Loucy (cell line): ENCODE measurements at regions not wholly inside any gene's neighbourhood (a gene's known extent, or its start where the extent isn't known, plus 50 kb on each side); places are given as distances from the start of the nearest gene placed in this dataset.

Experiments
- H2AFZ ChIP-seq: fragments of 200-600 bp; sonication (generic); 2 replicates; pipeline ENCODE4 v1.6.0; 2016; ENCODE audit warnings: antibody characterized with exemption, mild to moderate bottlenecking, low read length, moderate library complexity
- H3F3A ChIP-seq: fragments of 200-600 bp; 2 replicates; pipeline ENCODE4 v1.6.0; 2016; ENCODE audit warnings: antibody characterized with exemption, low read depth, mild to moderate bottlenecking
- H3K27me3 ChIP-seq: fragments of 200-600 bp; sonication (generic); 2 replicates; pipeline ENCODE4 v1.6.1; 2014; ENCODE audit warnings: low read length, mild to moderate bottlenecking; ENCODE audit not compliant: insufficient read depth, poor library complexity, severe bottlenecking
- H3K36me3 ChIP-seq: fragments of 200-600 bp; sonication (generic); 2 replicates; pipeline ENCODE4 v1.6.1; 2016; ENCODE audit warnings: low read length; ENCODE audit not compliant: insufficient read depth
- H3K4me1 ChIP-seq: fragments of 200-600 bp; sonication (generic); 2 replicates; pipeline ENCODE4 v1.5.1; 2014; ENCODE audit warnings: low read length, mild to moderate bottlenecking; ENCODE audit not compliant: insufficient read depth, poor library complexity, severe bottlenecking
- H3K4me2 ChIP-seq: fragments of 200-600 bp; sonication (generic); 2 replicates; pipeline ENCODE4 v1.6.0; 2014; ENCODE audit warnings: antibody characterized with exemption, low read length, low read depth, mild to moderate bottlenecking; ENCODE audit not compliant: poor library complexity, severe bottlenecking
- H3K4me3 ChIP-seq: fragments of 200-600 bp; sonication (generic); 2 replicates; pipeline ENCODE4 v1.5.1; 2014; ENCODE audit warnings: low read length, mild to moderate bottlenecking, mixed read lengths; ENCODE audit not compliant: poor library complexity, severe bottlenecking
- H3K79me2 ChIP-seq: fragments of 200-600 bp; sonication (generic); 2 replicates; pipeline ENCODE4 v1.6.1; 2014; ENCODE audit warnings: low read length; ENCODE audit not compliant: insufficient read depth
- H3K9ac ChIP-seq: fragments of 200-600 bp; sonication (generic); 2 replicates; pipeline ENCODE4 v1.6.0; 2014; ENCODE audit warnings: mild to moderate bottlenecking, low read depth, low read length, moderate library complexity; ENCODE audit not compliant: poor library complexity, severe bottlenecking
- H3K9me2 ChIP-seq: fragments of 200-600 bp; sonication (generic); replicated peaks from 2 replicates; pipeline ENCODE4 v1.6.1; 2016; ENCODE audit warnings: low read depth, low read length, mixed read lengths
- H3K9me3 ChIP-seq: fragments of 200-600 bp; sonication (generic); 2 replicates; pipeline ENCODE4 v1.6.1; 2014; ENCODE audit warnings: mild to moderate bottlenecking, antibody characterized with exemption, low read length, low read depth; ENCODE audit not compliant: insufficient read depth
- H4K20me1 ChIP-seq: fragments of 200-600 bp; sonication (generic); 2 replicates; pipeline ENCODE4 v1.6.0; 2014; ENCODE audit warnings: antibody characterized with exemption, low read length, mild to moderate bottlenecking; ENCODE audit not compliant: insufficient read depth, poor library complexity, severe bottlenecking
- CTCF ChIP-seq: fragments of 200-600 bp; sonication (generic); conservative IDR thresholded peaks from 2 replicates; pipeline ENCODE4 v1.5.1; 2014; ENCODE audit warnings: mild to moderate bottlenecking, antibody characterized with exemption, low read length
- EZH2phosphoT487 ChIP-seq: fragments of 200-600 bp; IDR thresholded peaks from 2 replicates; pipeline ENCODE4 v1.6.1; 2018; ENCODE audit warnings: antibody characterized with exemption, mild to moderate bottlenecking, moderate library complexity, borderline replicate concordance

GRCh38 chr10:3936422-3937040 lies 151.5 kb upstream of the KLF6 start:
- no peaks in the 10 kb centered on the region for H3K27me3 ChIP-seq
- no peak overlapping the region for H3K9ac ChIP-seq
- H2AFZ ChIP-seq: no peak overlapping the region
- H3K36me3 ChIP-seq: no peaks in the 10 kb centered on the region
- no peak for TF ChIP-seq CTCF
- H3F3A ChIP-seq: no peaks in the 10 kb centered on the region
- H3K9me2 ChIP-seq: no peaks in the 10 kb centered on the region
- no peaks in the 10 kb centered on the region for H3K9me3 ChIP-seq
- H3K4me1 ChIP-seq: no peaks in the 10 kb centered on the region
- no peaks in the 10 kb centered on the region for H3K79me2 ChIP-seq
- H4K20me1 ChIP-seq: no peaks in the 10 kb centered on the region
- H3K4me2 ChIP-seq: no peak overlapping the region
- no peak overlapping the region for H3K4me3 ChIP-seq

DNA sequence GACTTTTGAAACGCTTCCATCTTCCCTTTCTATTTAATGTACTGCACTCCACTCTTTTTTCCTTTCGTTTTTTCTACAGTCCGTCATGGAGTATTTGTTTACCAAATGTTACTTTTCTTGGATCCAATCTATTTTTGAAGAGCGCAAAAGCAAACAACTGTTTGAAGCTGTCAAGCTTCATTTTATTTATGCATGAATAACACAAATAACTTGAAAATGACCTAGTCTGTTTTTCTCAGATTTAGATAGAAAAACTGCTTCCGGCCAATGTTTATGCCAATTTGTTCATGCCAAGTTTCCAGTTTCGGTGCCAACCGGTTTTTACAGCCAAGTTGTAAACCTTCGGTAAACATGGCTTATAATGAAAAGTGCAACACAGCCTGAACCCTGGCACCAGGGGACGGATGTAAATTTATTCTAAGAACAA lies 150.9 kb upstream of the KLF6 start:
- no peak overlapping the region for H2AFZ ChIP-seq
- no peaks in the 10 kb centered on the region for H3K9me3 ChIP-seq
- no peak for TF ChIP-seq CTCF
- no peak for TF ChIP-seq EZH2phosphoT487
- no peaks in the 10 kb centered on the region for H3K36me3 ChIP-seq
- H3F3A ChIP-seq: no peaks in the 10 kb centered on the region
- no peak overlapping the region for H3K4me2 ChIP-seq
- H3K9ac ChIP-seq: no peak overlapping the region
- H3K4me1 ChIP-seq: no peaks in the 10 kb centered on the region
- no peaks in the 10 kb centered on the region for H3K9me2 ChIP-seq
- no peaks in the 10 kb centered on the region for H4K20me1 ChIP-seq
- no peaks in the 10 kb centered on the region for H3K79me2 ChIP-seq
- H3K27me3 ChIP-seq: no peaks in the 10 kb centered on the region
- H3K4me3 ChIP-seq: no peak overlapping the region

DNA sequence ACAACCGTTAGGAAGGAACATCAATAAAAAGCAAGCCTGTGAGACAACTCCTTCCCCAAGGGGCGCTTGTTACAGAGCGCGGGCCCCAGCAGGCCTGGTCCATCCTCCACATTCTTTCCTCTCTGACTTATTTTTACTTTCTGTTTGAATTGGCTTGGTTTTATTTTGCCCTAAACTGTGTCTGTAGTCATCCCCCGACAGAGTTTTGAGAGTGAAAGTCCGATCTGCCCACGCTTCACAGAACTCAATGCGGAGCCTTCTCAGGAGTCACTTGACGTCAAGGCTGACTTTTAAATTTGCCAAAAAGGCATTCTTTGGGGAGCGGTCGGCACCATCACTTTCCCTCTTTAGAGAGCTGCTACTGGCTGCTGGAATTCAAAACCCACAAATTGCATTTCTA lies 150.1 kb upstream of the KLF6 start:
- H3K9me3 ChIP-seq: no peaks in the 10 kb centered on the region
- no peak overlapping the region for H3K4me2 ChIP-seq
- no peaks in the 10 kb centered on the region for H3K4me1 ChIP-seq
- TF ChIP-seq CTCF (no peak), EZH2phosphoT487 (no peak)
- H3K9me2 ChIP-seq: no peaks in the 10 kb centered on the region
- H2AFZ ChIP-seq: no peak overlapping the region
- no peaks in the 10 kb centered on the region for H3K36me3 ChIP-seq
- H3K27me3 ChIP-seq: no peaks in the 10 kb centered on the region
- H3K9ac ChIP-seq: no peak overlapping the region
- no peaks in the 10 kb centered on the region for H3K79me2 ChIP-seq
- no peaks in the 10 kb centered on the region for H3F3A ChIP-seq
- H3K4me3 ChIP-seq: no peak overlapping the region
- no peaks in the 10 kb centered on the region for H4K20me1 ChIP-seq
